Loucy (cell line): ENCODE measurements at regions not wholly inside any gene's neighbourhood (a gene's known extent, or its start where the extent isn't known, plus 50 kb on each side); places are given as distances from the start of the nearest gene placed in this dataset.

Experiments used
- CTCF ChIP-seq: fragments of 200-600 bp; sonication (generic); conservative IDR thresholded peaks from 2 replicates; pipeline ENCODE4 v1.5.1; 2014; ENCODE audit warnings: mild to moderate bottlenecking, antibody characterized with exemption, low read length
- EZH2phosphoT487 ChIP-seq: fragments of 200-600 bp; IDR thresholded peaks from 2 replicates; pipeline ENCODE4 v1.6.1; 2018; ENCODE audit warnings: antibody characterized with exemption, mild to moderate bottlenecking, moderate library complexity, borderline replicate concordance

- no peak for TF ChIP-seq CTCF
- no peak for TF ChIP-seq EZH2phosphoT487
Observed at GRCh38 chr13:86066611-86067365, 267.6 kb upstream of the SLITRK6 start.
